Smooth muscle cell (in vitro differentiated cells): ENCODE measurements at regions not wholly inside any gene's neighbourhood (a gene's known extent, or its start where the extent isn't known, plus 50 kb on each side); places are given as distances from the start of the nearest gene placed in this dataset.

Experiments
- DNase-seq: peaks from one replicate; lab custom pipeline; 2025; ENCODE audit not compliant: unreplicated experiment; lab: John Stamatoyannopoulos, UW
- H2AFZ ChIP-seq: fragments of 200-600 bp; sonication (generic); 2 replicates; pipeline ENCODE4 v1.6.0; 2016; ENCODE audit warnings: antibody characterized with exemption, low read depth, mild to moderate bottlenecking
- H3F3A ChIP-seq: fragments of 200-600 bp; sonication (generic); 2 replicates; pipeline ENCODE4 v1.6.0; 2017; ENCODE audit warnings: antibody characterized with exemption, low read depth
- H3K27ac ChIP-seq: fragments of 200-600 bp; sonication (generic); 2 replicates; pipeline ENCODE4 v1.5.1; 2016; ENCODE audit warnings: low read depth, mild to moderate bottlenecking
- H3K27me3 ChIP-seq: fragments of 200-600 bp; sonication (generic); 2 replicates; pipeline ENCODE4 v1.6.1; 2016; ENCODE audit warnings: low read depth, mild to moderate bottlenecking
- H3K36me3 ChIP-seq: fragments of 200-600 bp; sonication (generic); 2 replicates; pipeline ENCODE4 v1.5.1; 2016; ENCODE audit warnings: low read depth
- H3K4me1 ChIP-seq: fragments of 200-600 bp; sonication (generic); 2 replicates; pipeline ENCODE4 v1.5.1; 2016; ENCODE audit warnings: low read depth
- H3K4me2 ChIP-seq: fragments of 200-600 bp; sonication (generic); 2 replicates; pipeline ENCODE4 v1.6.0; 2016; ENCODE audit warnings: mild to moderate bottlenecking
- H3K4me3 ChIP-seq: fragments of 200-600 bp; sonication (generic); 2 replicates; pipeline ENCODE4 v1.5.1; 2016; ENCODE audit warnings: mild to moderate bottlenecking
- H3K79me2 ChIP-seq: fragments of 200-600 bp; sonication (generic); 2 replicates; pipeline ENCODE4 v1.6.0; 2016; ENCODE audit warnings: low read depth, mild to moderate bottlenecking
- H3K9ac ChIP-seq: fragments of 200-600 bp; sonication (generic); 2 replicates; pipeline ENCODE4 v1.6.0; 2016; ENCODE audit warnings: low read depth
- H3K9me3 ChIP-seq: fragments of 200-600 bp; sonication (generic); replicated peaks from 2 replicates; pipeline ENCODE4 v1.5.1; 2016; ENCODE audit warnings: low read depth
- H4K20me1 ChIP-seq: fragments of 200-600 bp; sonication (generic); 2 replicates; pipeline ENCODE4 v1.6.0; 2016; ENCODE audit warnings: low read depth
- WGBS: methylation state at CpG from one replicate; pipeline ENCODE4 v1.1.7; 2016; ENCODE audit warnings: low lambda C conversion rate; 5-methylcytosine and 5-hydroxymethylcytosine counted together
- TF ChIP-seq, protein P1 (sequence below): fragments of 200-600 bp; sonication (generic); IDR thresholded peaks from 2 replicates; pipeline ENCODE4 v1.5.1; 2017; ENCODE audit warnings: borderline replicate concordance, mild to moderate bottlenecking, antibody characterized with exemption; ENCODE audit not compliant: insufficient read depth, poor library complexity, severe bottlenecking

DNA sequence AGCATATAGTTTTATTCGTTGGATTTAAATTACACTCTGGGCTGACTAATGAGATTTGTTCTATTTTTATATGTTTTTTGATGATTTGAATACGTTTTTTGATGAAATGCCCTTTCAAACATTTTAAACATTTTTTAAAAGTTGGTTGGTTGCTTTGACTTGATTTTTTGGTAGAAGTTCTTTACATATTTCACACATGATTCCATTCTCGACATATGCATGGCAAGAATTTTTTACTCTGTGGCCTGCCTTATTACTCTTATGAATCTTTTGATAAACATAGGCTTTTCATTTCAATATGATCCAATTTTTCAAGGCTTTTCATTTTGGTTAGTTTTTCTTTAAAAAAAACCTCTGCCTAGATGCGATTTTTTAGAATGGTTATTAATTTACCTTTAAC, 617.0 kb downstream of the RNF144B start:
- H3K9ac ChIP-seq = no peak overlapping the region
- H3K79me2 ChIP-seq = no peaks in the 10 kb centered on the region
- no peak overlapping the region for H3K4me2 ChIP-seq
- no peak overlapping the region for H3K27ac ChIP-seq
- no peak overlapping the region for H3K4me3 ChIP-seq
- WGBS = 94% methylated on average over 4 of the region's 4 CpGs
- no peaks in the 10 kb centered on the region for H4K20me1 ChIP-seq
- no peak overlapping the region for H2AFZ ChIP-seq
- DNase-seq = no peak
- no peaks in the 10 kb centered on the region for H3F3A ChIP-seq
- no peaks in the 10 kb centered on the region for H3K9me3 ChIP-seq
- TF ChIP-seq, protein P1, sequence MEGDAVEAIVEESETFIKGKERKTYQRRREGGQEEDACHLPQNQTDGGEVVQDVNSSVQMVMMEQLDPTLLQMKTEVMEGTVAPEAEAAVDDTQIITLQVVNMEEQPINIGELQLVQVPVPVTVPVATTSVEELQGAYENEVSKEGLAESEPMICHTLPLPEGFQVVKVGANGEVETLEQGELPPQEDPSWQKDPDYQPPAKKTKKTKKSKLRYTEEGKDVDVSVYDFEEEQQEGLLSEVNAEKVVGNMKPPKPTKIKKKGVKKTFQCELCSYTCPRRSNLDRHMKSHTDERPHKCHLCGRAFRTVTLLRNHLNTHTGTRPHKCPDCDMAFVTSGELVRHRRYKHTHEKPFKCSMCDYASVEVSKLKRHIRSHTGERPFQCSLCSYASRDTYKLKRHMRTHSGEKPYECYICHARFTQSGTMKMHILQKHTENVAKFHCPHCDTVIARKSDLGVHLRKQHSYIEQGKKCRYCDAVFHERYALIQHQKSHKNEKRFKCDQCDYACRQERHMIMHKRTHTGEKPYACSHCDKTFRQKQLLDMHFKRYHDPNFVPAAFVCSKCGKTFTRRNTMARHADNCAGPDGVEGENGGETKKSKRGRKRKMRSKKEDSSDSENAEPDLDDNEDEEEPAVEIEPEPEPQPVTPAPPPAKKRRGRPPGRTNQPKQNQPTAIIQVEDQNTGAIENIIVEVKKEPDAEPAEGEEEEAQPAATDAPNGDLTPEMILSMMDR = no peak
- H3K4me1 ChIP-seq = no peaks in the 10 kb centered on the region
- H3K27me3 ChIP-seq = peaks cover 9% of the 10 kb centered on the region
- H3K36me3 ChIP-seq = no peaks in the 10 kb centered on the region

DNA sequence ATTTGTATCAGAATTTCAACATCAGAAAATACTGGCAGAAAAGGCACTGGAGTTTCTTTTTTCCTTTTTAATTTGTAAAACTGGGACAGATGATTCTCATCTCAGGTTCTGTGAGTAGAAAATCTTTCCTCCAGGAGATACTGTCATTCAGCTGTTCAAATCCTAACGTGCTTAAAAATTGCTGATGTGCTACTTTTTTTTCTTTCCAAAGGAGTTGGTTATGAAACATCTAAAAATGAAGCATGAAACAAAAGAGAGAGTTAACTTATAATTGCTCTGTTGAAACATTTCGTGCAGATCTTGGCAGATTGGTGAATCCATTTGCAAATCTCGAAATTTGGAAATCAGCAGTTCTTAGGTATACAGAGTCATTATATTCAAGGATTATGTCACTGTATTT, 622.6 kb downstream of the RNF144B start:
- Histone ChIP-seq H3K27ac (no peak overlapping the region), H3K36me3 (no peaks in the 10 kb centered on the region), H3K4me1 (no peaks in the 10 kb centered on the region), H4K20me1 (no peaks in the 10 kb centered on the region), H3K9ac (no peak overlapping the region), H3K4me3 (no peak overlapping the region), H3K4me2 (no peak overlapping the region), H3F3A (no peaks in the 10 kb centered on the region), H3K79me2 (no peaks in the 10 kb centered on the region), H2AFZ (no peak overlapping the region), H3K27me3 (no peaks in the 10 kb centered on the region), H3K9me3 (no peaks in the 10 kb centered on the region)
- WGBS = 86% methylated on average over 3 of the region's 3 CpGs
- no peak for DNase-seq
- TF ChIP-seq, protein P1 = no peak

DNA sequence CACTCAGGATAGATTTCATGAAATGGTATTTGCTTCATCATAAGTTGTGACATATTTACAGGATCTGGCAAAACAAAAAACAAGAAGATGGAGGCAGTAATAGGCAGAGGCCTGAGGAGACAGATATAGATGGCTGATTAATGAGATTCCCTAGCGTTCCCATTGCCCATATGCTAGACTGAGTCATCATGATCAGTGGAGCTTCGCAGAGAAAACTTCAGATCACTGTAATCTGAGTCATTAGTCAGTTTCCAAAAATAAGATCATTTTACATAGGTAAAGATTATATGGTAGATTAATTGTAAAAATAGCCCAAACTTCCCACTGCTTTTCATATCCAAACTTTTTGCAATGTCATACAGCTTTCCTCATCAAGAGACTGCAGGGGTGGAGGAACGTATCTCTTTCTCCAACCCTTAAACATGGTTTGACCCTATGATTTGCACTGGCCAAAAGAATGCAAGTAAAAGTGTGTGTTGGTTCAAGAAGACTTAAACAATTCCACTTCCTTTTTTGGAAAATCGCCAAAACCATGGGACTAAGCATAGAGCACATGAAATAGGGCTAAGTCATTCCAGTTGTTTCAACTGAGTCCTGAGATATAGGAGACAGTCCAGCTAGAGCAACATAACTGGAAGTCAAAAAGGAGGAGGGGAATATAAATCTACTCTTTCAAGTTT, 626.0 kb downstream of the RNF144B start:
- no peak for DNase-seq
- 60% methylated on average over 4 of the region's 4 CpGs for WGBS
- H3K4me2 ChIP-seq = no peak overlapping the region

DNA sequence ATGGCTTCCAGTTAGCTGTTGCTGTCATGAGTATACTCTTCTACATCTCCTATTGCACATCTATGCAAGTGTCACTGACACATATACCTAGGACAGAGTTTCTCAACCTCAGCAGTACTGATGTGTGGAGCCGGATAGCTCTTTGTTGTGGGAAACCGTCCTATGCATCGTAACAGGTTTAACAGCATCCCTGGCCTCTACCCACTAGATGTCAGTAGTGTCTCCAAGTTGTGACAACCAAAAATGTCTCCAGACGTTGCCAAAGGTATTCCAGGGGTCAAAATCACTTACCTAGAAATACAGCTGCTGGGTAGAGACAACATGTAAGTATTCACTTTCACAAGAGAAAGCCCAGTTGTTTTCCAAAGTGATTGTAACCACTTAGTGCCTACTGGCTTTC, 637.6 kb downstream of the RNF144B start:
- Histone ChIP-seq H3K4me2 (no peak overlapping the region), H3K9me3 (no peaks in the 10 kb centered on the region), H3K9ac (no peak overlapping the region), H3K79me2 (no peaks in the 10 kb centered on the region), H3F3A (no peaks in the 10 kb centered on the region), H4K20me1 (no peaks in the 10 kb centered on the region), H3K4me3 (no peak overlapping the region), H3K4me1 (no peaks in the 10 kb centered on the region), H3K27me3 (peaks cover 11% of the 10 kb centered on the region), H3K27ac (no peak overlapping the region), H3K36me3 (no peaks in the 10 kb centered on the region), H2AFZ (no peak overlapping the region)
- WGBS = 22% methylated on average over 4 of the region's 4 CpGs
- no peak for DNase-seq
- TF ChIP-seq, protein P1 = peak; percentile 63

More for the DNA sequence above, 626.0 kb downstream of the RNF144B start:
- H3K27ac ChIP-seq = no peak overlapping the region
- H2AFZ ChIP-seq = no peak overlapping the region
- H3K4me1 ChIP-seq = no peaks in the 10 kb centered on the region
- H3K4me3 ChIP-seq = no peak overlapping the region
- TF ChIP-seq, protein P1 = no peak
- H3K79me2 ChIP-seq = no peaks in the 10 kb centered on the region
- H3K9me3 ChIP-seq = no peaks in the 10 kb centered on the region
- H3K36me3 ChIP-seq = no peaks in the 10 kb centered on the region
- no peak overlapping the region for H3K9ac ChIP-seq
- H3F3A ChIP-seq = no peaks in the 10 kb centered on the region
- H4K20me1 ChIP-seq = no peaks in the 10 kb centered on the region
- no peaks in the 10 kb centered on the region for H3K27me3 ChIP-seq
